ENCODE measurements at regions not wholly inside any gene's neighbourhood (a gene's known extent, or its start where the extent isn't known, plus 50 kb on each side); places are given as distances from the start of the nearest gene placed in this dataset.
A peak's percentile ranks its signal among the peaks of the same experiment; 100 is the strongest.

GRCh38 chr10:52951824-52952223, 179.2 kb upstream of the MBL2 start:
- peak in 3 of 6 experiments; percentile 10 to 33 (median 33) for TF ChIP-seq CTCF (IDR thresholded peaks at IDR 0.05)
- no peak for TF ChIP-seq POLR2AphosphoS5 (IDR thresholded peaks at IDR 0.05)
